ENCODE measurements at regions not wholly inside any gene's neighbourhood (a gene's known extent, or its start where the extent isn't known, plus 50 kb on each side); places are given as distances from the start of the nearest gene placed in this dataset.

GRCh38 chr3:67113802-67114407 is 115.8 kb downstream of the KBTBD8 start:
- intact Hi-C loops (cut with DNase I), result loop anchor here (5.0 kb wide), 1 partner anchor 1763 kb away; no protein-coding TSS in a partner anchor
- H3K36me3 ChIP-seq, result no peaks in the 10 kb centered on the region
- no peak overlapping the region for H3K4me3 ChIP-seq
- H3K27me3 ChIP-seq, result no peaks in the 10 kb centered on the region
- TF ChIP-seq CTCF (IDR thresholded peaks at IDR 0.05), result peak; percentile 51 to 74 (median 71)
- H3K9me3 ChIP-seq, result no peaks in the 10 kb centered on the region
- peak; percentile 22 to 84 for DNase-seq (ENCODE audit: low spot score in 2 of 2)
- H3K27ac ChIP-seq, result no peak overlapping the region
- H3K4me1 ChIP-seq, result no peaks in the 10 kb centered on the region

GRCh38 chr3:67118122-67118521 is 120.0 kb downstream of the KBTBD8 start:
- DNase-seq (ENCODE audit: low spot score in 2 of 2), result no peak
- no peaks in the 10 kb centered on the region for H3K36me3 ChIP-seq
- H3K27ac ChIP-seq, result no peak overlapping the region
- no peaks in the 10 kb centered on the region for H3K9me3 ChIP-seq
- no peak for TF ChIP-seq CTCF (IDR thresholded peaks at IDR 0.05)
- no peaks in the 10 kb centered on the region for H3K4me1 ChIP-seq
- H3K4me3 ChIP-seq, result no peak overlapping the region
- no peaks in the 10 kb centered on the region for H3K27me3 ChIP-seq
- intact Hi-C loops (cut with DNase I), result no loop called here

- H3K27me3 ChIP-seq, result no peaks in the 10 kb centered on the region
- no peak for DNase-seq (ENCODE audit: low spot score in 2 of 2)
- no peaks in the 10 kb centered on the region for H3K4me1 ChIP-seq
- no peak for TF ChIP-seq CTCF (IDR thresholded peaks at IDR 0.05)
- no peaks in the 10 kb centered on the region for H3K36me3 ChIP-seq
- no peak overlapping the region for H3K27ac ChIP-seq
- no peak overlapping the region for H3K4me3 ChIP-seq
- H3K9me3 ChIP-seq, result no peaks in the 10 kb centered on the region
- intact Hi-C loops (cut with DNase I), result no loop called here
These were observed 120.5 kb downstream of the KBTBD8 start for GRCh38 chr3:67118635-67119034.

- H3K36me3 ChIP-seq, result no peaks in the 10 kb centered on the region
- intact Hi-C loops (cut with DNase I), result no loop called here
- H3K4me1 ChIP-seq, result no peaks in the 10 kb centered on the region
- H3K9me3 ChIP-seq, result peaks cover 0 to 14% of the 10 kb centered on the region in 2 donors
- no peak overlapping the region for H3K27ac ChIP-seq
- H3K4me3 ChIP-seq, result no peak overlapping the region
- H3K27me3 ChIP-seq, result no peaks in the 10 kb centered on the region
- no peak for DNase-seq (ENCODE audit: low spot score in 2 of 2)
- TF ChIP-seq CTCF (IDR thresholded peaks at IDR 0.05), result no peak
These were observed 125.8 kb downstream of the KBTBD8 start for GRCh38 chr3:67123914-67124313.

GRCh38 chr3:67127254-67127653 is 129.1 kb downstream of the KBTBD8 start:
- no peak for TF ChIP-seq CTCF (IDR thresholded peaks at IDR 0.05)
- DNase-seq (ENCODE audit: low spot score in 2 of 2), result no peak
- intact Hi-C loops (cut with DNase I), result no loop called here

GRCh38 chr3:67142432-67142831 is 144.3 kb downstream of the KBTBD8 start:
- TF ChIP-seq CTCF (IDR thresholded peaks at IDR 0.05), result no peak
- no peaks in the 10 kb centered on the region for H3K27me3 ChIP-seq
- no peak overlapping the region for H3K4me3 ChIP-seq
- H3K27ac ChIP-seq, result no peak overlapping the region
- DNase-seq (ENCODE audit: low spot score in 2 of 2), result no peak
- H3K4me1 ChIP-seq, result no peaks in the 10 kb centered on the region
- intact Hi-C loops (cut with DNase I), result no loop called here
- peaks cover 0 to 4% of the 10 kb centered on the region in 2 donors for H3K9me3 ChIP-seq
- H3K36me3 ChIP-seq, result no peaks in the 10 kb centered on the region

More at GRCh38 chr3:67127254-67127653, 129.1 kb downstream of the KBTBD8 start:
- no peaks in the 10 kb centered on the region for H3K36me3 ChIP-seq
- no peak overlapping the region for H3K4me3 ChIP-seq
- H3K9me3 ChIP-seq, result peaks cover 0 to 14% of the 10 kb centered on the region in 2 donors
- H3K27ac ChIP-seq, result no peak overlapping the region
- H3K27me3 ChIP-seq, result no peaks in the 10 kb centered on the region
- H3K4me1 ChIP-seq, result no peaks in the 10 kb centered on the region

All from ascending aorta (tissue), 2 donors.